ENCODE measurements at regions not wholly inside any gene's neighbourhood (a gene's known extent, or its start where the extent isn't known, plus 50 kb on each side); places are given as distances from the start of the nearest gene placed in this dataset.
"Not testable (repeated sequence)": the region's sequence is repeated elsewhere in the genome, so short reads cannot be mapped to it uniquely, and the experiment has no call there.

DNA sequence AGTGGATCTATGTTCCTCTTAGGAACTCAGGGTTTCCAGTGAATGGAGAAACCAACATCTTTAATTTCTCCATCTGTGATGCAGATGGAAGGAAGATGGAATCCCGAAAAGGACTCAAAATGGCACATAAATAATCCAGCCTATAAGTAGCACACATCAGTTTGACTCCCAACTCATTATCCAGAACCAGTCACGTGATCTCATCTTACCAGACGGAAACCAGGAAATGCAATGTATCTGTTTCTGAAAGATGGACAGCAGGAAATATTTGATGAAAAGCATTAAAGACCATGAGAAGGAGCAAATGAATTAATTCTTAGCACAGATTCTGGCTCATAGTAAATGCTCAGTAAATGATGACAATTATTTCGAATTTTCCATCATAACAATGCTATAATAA lies 443.1 kb upstream of the FMR1 start:
- H3K4me3 Mint-ChIP-seq = no peak overlapping the region
- intact Hi-C loops (cut with micrococcal nuclease) = no loop called here
- H3K9me3 Mint-ChIP-seq = no peaks in the 10 kb centered on the region
- no peaks in the 10 kb centered on the region for H3K36me3 Mint-ChIP-seq (ENCODE audit: low read depth)
- no peak for DNase-seq (ENCODE audit: low spot score)
- no peaks in the 10 kb centered on the region for H3K27me3 Mint-ChIP-seq (ENCODE audit: insufficient read depth)
- no peak overlapping the region for H3K27ac Mint-ChIP-seq
- no peaks in the 10 kb centered on the region for H3K4me1 Mint-ChIP-seq (ENCODE audit: low read depth)

DNA sequence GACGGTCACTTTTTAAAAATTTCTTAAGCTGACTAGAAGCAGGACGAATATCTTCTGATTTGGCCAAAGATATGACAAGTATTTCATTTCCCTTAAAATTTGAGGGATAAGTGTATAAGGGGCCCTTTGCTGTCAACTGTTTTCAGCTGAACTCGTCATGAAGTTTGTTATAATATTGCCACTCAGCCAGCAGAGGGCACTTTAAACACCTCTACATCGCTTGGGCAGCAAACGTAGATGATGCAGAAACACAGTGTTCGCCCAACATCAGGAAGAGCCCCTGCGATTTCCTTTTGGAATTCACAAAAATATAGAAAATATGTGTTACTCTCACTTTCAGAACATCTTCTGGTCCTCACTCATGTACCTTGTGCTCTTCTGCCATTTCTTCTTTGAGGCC lies 435.7 kb upstream of the FMR1 start:
- no peaks in the 10 kb centered on the region for H3K36me3 Mint-ChIP-seq (ENCODE audit: low read depth)
- no peak overlapping the region for H3K4me3 Mint-ChIP-seq
- no peak overlapping the region for H3K27ac Mint-ChIP-seq
- H3K4me1 Mint-ChIP-seq (ENCODE audit: low read depth) = no peaks in the 10 kb centered on the region
- no peak for DNase-seq (ENCODE audit: low spot score)
- intact Hi-C loops (cut with micrococcal nuclease) = loop anchor here (1.0 kb wide), 1 partner anchor 328 kb away; no protein-coding TSS in a partner anchor
- H3K9me3 Mint-ChIP-seq = no peaks in the 10 kb centered on the region
- no peaks in the 10 kb centered on the region for H3K27me3 Mint-ChIP-seq (ENCODE audit: insufficient read depth)

GRCh38 chrX:147478899-147479298 lies 432.8 kb upstream of the FMR1 start:
- H3K27ac Mint-ChIP-seq = no peak overlapping the region
- H3K9me3 Mint-ChIP-seq = no peaks in the 10 kb centered on the region
- intact Hi-C loops (cut with micrococcal nuclease) = no loop called here
- no peak for DNase-seq (ENCODE audit: low spot score)
- no peaks in the 10 kb centered on the region for H3K4me1 Mint-ChIP-seq (ENCODE audit: low read depth)
- H3K36me3 Mint-ChIP-seq (ENCODE audit: low read depth) = no peaks in the 10 kb centered on the region
- peaks cover 1% of the 10 kb centered on the region for H3K27me3 Mint-ChIP-seq (ENCODE audit: insufficient read depth)
- H3K4me3 Mint-ChIP-seq = no peak overlapping the region

DNA sequence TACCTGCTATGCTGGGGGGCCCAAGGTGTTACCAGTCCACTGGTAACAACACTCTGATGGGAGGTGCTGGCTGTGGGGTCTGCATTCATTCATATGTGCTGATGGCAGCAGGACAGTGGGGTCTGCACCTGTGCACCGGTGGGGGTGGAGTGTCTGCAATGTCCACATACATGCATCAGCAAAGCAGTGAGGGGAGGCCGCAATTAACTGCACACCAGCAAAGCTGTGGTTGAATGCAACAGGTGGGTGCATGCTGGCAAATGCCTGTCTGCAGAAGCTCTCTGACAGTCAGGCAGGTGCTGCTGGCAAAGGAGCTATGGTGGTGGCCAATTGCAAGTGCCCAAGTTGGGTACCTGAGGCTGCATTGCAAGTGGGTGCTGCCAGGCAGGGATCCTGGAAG lies 426.5 kb upstream of the FMR1 start:
- Mint-ChIP-seq H3K4me3 (no peak overlapping the region), H3K4me1 (ENCODE audit: low read depth) (no peaks in the 10 kb centered on the region), H3K27ac (no peak overlapping the region), H3K9me3 (no peaks in the 10 kb centered on the region), H3K27me3 (ENCODE audit: insufficient read depth) (peaks cover 1% of the 10 kb centered on the region), H3K36me3 (ENCODE audit: low read depth) (no peaks in the 10 kb centered on the region)
- no peak for DNase-seq (ENCODE audit: low spot score)
- intact Hi-C loops (cut with micrococcal nuclease) = no loop called here

DNA sequence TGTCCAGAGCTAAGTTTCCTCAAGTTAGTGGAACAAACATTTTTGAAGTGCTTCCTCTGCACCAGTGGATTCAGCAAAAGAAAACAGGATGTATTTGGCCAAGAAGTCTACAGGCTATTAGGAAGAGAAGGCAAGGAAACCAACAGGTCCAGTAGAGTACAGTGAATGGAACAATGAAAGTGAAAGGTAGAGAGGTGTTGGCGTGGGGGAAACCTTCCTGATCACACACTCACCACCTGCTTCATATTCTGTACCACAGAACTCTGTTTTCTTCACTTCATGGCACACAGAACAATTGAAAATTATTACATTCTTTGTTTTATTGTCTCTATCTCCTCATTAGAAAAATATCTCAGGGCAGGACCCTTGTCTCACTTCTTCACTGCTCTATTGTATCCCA lies 417.4 kb upstream of the FMR1 start:
- intact Hi-C loops (cut with micrococcal nuclease) = no loop called here
- no peaks in the 10 kb centered on the region for H3K27me3 Mint-ChIP-seq (ENCODE audit: insufficient read depth)
- no peak overlapping the region for H3K4me3 Mint-ChIP-seq
- DNase-seq (ENCODE audit: low spot score) = no peak
- H3K4me1 Mint-ChIP-seq (ENCODE audit: low read depth) = no peaks in the 10 kb centered on the region
- no peaks in the 10 kb centered on the region for H3K36me3 Mint-ChIP-seq (ENCODE audit: low read depth)
- H3K27ac Mint-ChIP-seq = no peak overlapping the region
- H3K9me3 Mint-ChIP-seq = no peaks in the 10 kb centered on the region

DNA sequence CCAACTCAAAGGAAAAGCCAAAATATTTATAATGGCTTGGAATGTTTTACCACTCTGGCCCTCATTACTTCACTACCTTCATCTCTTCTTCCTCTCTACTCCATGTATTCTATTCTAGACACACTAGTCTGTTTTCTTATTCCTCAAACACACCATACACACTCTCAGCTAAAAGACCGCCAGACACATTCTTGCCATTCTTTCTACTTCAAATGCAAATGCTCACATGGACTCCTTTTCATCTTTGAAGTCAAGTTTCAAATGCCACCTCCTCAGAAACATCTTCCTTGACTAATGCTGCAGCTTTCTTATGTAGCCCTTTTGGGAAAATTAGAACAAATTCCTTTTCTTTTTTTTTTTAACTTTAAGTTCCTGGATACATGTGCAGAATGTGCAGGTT lies 412.9 kb upstream of the FMR1 start:
- Mint-ChIP-seq H3K27ac (no peak overlapping the region), H3K9me3 (no peaks in the 10 kb centered on the region), H3K4me1 (ENCODE audit: low read depth) (no peaks in the 10 kb centered on the region), H3K27me3 (ENCODE audit: insufficient read depth) (no peaks in the 10 kb centered on the region), H3K4me3 (no peak overlapping the region), H3K36me3 (ENCODE audit: low read depth) (no peaks in the 10 kb centered on the region)
- intact Hi-C loops (cut with micrococcal nuclease) = no loop called here
- DNase-seq (ENCODE audit: low spot score) = no peak

- H3K9me3 Mint-ChIP-seq = no peaks in the 10 kb centered on the region
- intact Hi-C loops (cut with micrococcal nuclease) = no loop called here
- no peaks in the 10 kb centered on the region for H3K36me3 Mint-ChIP-seq (ENCODE audit: low read depth)
- no peak overlapping the region for H3K4me3 Mint-ChIP-seq
- no peaks in the 10 kb centered on the region for H3K27me3 Mint-ChIP-seq (ENCODE audit: insufficient read depth)
- H3K4me1 Mint-ChIP-seq (ENCODE audit: low read depth) = no peaks in the 10 kb centered on the region
- DNase-seq (ENCODE audit: low spot score) = no peak
- H3K27ac Mint-ChIP-seq = no peak overlapping the region
Observed at GRCh38 chrX:147522981-147523380, 388.7 kb upstream of the FMR1 start.

- DNase-seq (ENCODE audit: low spot score) = no peak
- no peaks in the 10 kb centered on the region for H3K36me3 Mint-ChIP-seq (ENCODE audit: low read depth)
- H3K4me3 Mint-ChIP-seq = no peak overlapping the region
- intact Hi-C loops (cut with micrococcal nuclease) = no loop called here
- no peaks in the 10 kb centered on the region for H3K9me3 Mint-ChIP-seq
- H3K27ac Mint-ChIP-seq = no peak overlapping the region
- no peaks in the 10 kb centered on the region for H3K4me1 Mint-ChIP-seq (ENCODE audit: low read depth)
- no peaks in the 10 kb centered on the region for H3K27me3 Mint-ChIP-seq (ENCODE audit: insufficient read depth)
Observed at GRCh38 chrX:147533426-147533825, 378.3 kb upstream of the FMR1 start.

DNA sequence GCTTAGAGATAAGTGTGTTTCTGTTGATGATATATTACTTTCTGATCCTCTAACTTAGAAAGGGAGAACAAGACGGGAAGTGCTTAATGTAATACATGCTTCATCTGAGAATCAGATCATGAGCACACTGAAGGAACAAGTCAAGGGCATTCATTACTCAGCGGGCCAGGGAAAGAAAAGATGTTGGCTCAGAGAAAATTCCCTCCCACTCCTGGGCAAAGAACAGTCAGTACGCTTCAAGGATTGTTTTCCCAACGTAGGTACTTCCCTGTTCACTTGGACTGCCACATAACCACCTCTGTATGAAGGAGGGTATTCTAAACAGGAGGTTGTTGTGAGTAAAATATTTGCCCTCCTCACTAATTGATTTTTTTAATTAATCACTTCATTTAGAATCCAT lies 374.5 kb upstream of the FMR1 start:
- no peaks in the 10 kb centered on the region for H3K36me3 Mint-ChIP-seq (ENCODE audit: low read depth)
- H3K27ac Mint-ChIP-seq = no peak overlapping the region
- no peaks in the 10 kb centered on the region for H3K27me3 Mint-ChIP-seq (ENCODE audit: insufficient read depth)
- H3K4me1 Mint-ChIP-seq (ENCODE audit: low read depth) = no peaks in the 10 kb centered on the region
- no peaks in the 10 kb centered on the region for H3K9me3 Mint-ChIP-seq
- intact Hi-C loops (cut with micrococcal nuclease) = no loop called here
- no peak for DNase-seq (ENCODE audit: low spot score)
- H3K4me3 Mint-ChIP-seq = no peak overlapping the region

DNA sequence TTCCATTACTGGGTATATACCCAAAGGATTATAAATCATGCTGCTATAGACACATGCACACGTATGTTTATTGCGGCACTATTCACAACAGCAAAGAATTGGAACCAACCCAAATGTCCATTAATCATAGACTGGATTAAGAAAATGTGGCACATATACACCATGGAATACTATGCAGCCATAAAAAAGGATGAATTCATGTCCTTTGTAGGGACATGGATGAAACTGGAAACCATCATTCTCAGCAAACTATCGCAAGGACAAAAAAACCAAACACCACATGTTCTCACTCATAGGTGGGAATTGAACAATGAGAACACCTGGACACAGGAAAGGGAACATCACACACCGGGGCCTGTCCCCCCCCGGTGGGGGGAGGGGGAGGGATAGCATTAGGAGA lies 363.7 kb upstream of the FMR1 start:
- H3K36me3 Mint-ChIP-seq (ENCODE audit: low read depth); H3K4me1 Mint-ChIP-seq (ENCODE audit: low read depth); H3K9me3 Mint-ChIP-seq; H3K27ac Mint-ChIP-seq; DNase-seq (ENCODE audit: low spot score); H3K4me3 Mint-ChIP-seq; H3K27me3 Mint-ChIP-seq (ENCODE audit: insufficient read depth); intact Hi-C loops (cut with micrococcal nuclease): not testable (repeated sequence)

GRCh38 chrX:147550217-147550616 lies 361.5 kb upstream of the FMR1 start:
- no peaks in the 10 kb centered on the region for H3K36me3 Mint-ChIP-seq (ENCODE audit: low read depth)
- H3K27me3 Mint-ChIP-seq (ENCODE audit: insufficient read depth) = peaks cover 1% of the 10 kb centered on the region
- no peak for DNase-seq (ENCODE audit: low spot score)
- H3K9me3 Mint-ChIP-seq = no peaks in the 10 kb centered on the region
- intact Hi-C loops (cut with micrococcal nuclease) = no loop called here
- no peaks in the 10 kb centered on the region for H3K4me1 Mint-ChIP-seq (ENCODE audit: low read depth)
- no peak overlapping the region for H3K4me3 Mint-ChIP-seq
- no peak overlapping the region for H3K27ac Mint-ChIP-seq

- Mint-ChIP-seq H3K27me3 (ENCODE audit: insufficient read depth) (no peaks in the 10 kb centered on the region), H3K36me3 (ENCODE audit: low read depth) (no peaks in the 10 kb centered on the region), H3K27ac (no peak overlapping the region), H3K9me3 (no peaks in the 10 kb centered on the region), H3K4me1 (ENCODE audit: low read depth) (no peaks in the 10 kb centered on the region), H3K4me3 (no peak overlapping the region)
- no peak for DNase-seq (ENCODE audit: low spot score)
- intact Hi-C loops (cut with micrococcal nuclease) = no loop called here
Observed at GRCh38 chrX:147559191-147559590, 352.5 kb upstream of the FMR1 start.

DNA sequence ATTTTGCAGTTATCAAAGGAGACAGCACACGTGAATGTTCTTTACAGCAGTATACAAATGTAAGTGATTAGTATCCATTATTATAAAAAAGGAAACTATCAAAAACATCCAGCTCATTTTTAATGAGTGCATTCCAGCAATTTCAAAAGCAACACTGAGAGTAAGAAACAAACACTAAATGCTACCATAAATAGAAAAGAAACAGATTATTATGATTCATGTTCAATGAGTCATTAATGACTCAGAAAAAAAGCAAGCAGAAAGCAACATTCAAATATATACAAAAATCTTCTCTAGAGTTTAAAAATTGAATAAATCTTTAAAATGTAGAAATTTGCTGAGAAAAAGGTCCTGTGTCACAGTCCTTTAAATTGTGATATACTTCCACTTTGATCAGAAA lies 346.5 kb upstream of the FMR1 start:
- DNase-seq (ENCODE audit: low spot score) = no peak
- Mint-ChIP-seq H3K4me3 (no peak overlapping the region), H3K27ac (no peak overlapping the region), H3K9me3 (no peaks in the 10 kb centered on the region), H3K36me3 (ENCODE audit: low read depth) (no peaks in the 10 kb centered on the region), H3K27me3 (ENCODE audit: insufficient read depth) (no peaks in the 10 kb centered on the region), H3K4me1 (ENCODE audit: low read depth) (no peaks in the 10 kb centered on the region)
- intact Hi-C loops (cut with micrococcal nuclease) = no loop called here

DNA sequence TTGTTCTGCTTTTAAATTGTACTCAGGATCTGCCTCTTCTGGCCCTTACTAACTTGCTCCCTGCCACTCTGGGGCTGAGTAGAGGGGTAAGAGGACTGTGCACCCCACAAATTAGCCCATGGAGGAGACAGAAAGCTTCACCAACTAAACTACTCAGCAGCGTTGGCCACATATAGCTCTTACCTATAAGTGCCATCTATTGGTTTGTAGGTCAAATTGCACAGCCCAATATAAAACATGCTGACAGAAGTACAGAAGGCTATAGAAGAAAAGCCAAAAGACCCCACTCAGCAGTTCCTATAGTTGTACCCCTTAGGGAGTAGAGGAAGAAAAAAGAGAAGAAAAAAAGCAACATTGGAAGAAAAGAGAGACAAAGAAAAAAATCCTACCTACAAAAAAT lies 341.2 kb upstream of the FMR1 start:
- H3K9me3 Mint-ChIP-seq = no peaks in the 10 kb centered on the region

More for the DNA sequence above, 341.2 kb upstream of the FMR1 start:
- H3K4me3 Mint-ChIP-seq = no peak overlapping the region
- no peaks in the 10 kb centered on the region for H3K27me3 Mint-ChIP-seq (ENCODE audit: insufficient read depth)
- no peak overlapping the region for H3K27ac Mint-ChIP-seq
- no peaks in the 10 kb centered on the region for H3K4me1 Mint-ChIP-seq (ENCODE audit: low read depth)
- no peak for DNase-seq (ENCODE audit: low spot score)
- intact Hi-C loops (cut with micrococcal nuclease) = no loop called here
- no peaks in the 10 kb centered on the region for H3K36me3 Mint-ChIP-seq (ENCODE audit: low read depth)
